ENCODE measurements at regions not wholly inside any gene's neighbourhood (a gene's known extent, or its start where the extent isn't known, plus 50 kb on each side); places are given as distances from the start of the nearest gene placed in this dataset.
"Not testable (repeated sequence)": the region's sequence is repeated elsewhere in the genome, so short reads cannot be mapped to it uniquely, and the experiment has no call there.

- TF ChIP-seq, protein P1, sequence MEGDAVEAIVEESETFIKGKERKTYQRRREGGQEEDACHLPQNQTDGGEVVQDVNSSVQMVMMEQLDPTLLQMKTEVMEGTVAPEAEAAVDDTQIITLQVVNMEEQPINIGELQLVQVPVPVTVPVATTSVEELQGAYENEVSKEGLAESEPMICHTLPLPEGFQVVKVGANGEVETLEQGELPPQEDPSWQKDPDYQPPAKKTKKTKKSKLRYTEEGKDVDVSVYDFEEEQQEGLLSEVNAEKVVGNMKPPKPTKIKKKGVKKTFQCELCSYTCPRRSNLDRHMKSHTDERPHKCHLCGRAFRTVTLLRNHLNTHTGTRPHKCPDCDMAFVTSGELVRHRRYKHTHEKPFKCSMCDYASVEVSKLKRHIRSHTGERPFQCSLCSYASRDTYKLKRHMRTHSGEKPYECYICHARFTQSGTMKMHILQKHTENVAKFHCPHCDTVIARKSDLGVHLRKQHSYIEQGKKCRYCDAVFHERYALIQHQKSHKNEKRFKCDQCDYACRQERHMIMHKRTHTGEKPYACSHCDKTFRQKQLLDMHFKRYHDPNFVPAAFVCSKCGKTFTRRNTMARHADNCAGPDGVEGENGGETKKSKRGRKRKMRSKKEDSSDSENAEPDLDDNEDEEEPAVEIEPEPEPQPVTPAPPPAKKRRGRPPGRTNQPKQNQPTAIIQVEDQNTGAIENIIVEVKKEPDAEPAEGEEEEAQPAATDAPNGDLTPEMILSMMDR (IDR thresholded peaks at IDR 0.05; ENCODE audit: insufficient read depth, low read depth, low read length), result no peak
- H3K36me3 ChIP-seq (ENCODE audit: control insufficient read depth, insufficient read depth, low read length), result no peaks in the 10 kb centered on the region
- H3K27me3 ChIP-seq (ENCODE audit: control insufficient read depth, insufficient read depth, low read length), result no peaks in the 10 kb centered on the region
- no peak overlapping the region for H3K4me3 ChIP-seq (ENCODE audit: low read depth, low read length)
- DNase-seq (ENCODE audit: low read depth), result no peak
- ChIA-PET POLR2A (no interaction called here), CTCF (interaction anchor here (0.9 to 1.4 kb wide), 2 partner anchors 30 to 31 kb away, joined by 3 to 4 read pairs; no protein-coding TSS in a partner anchor)
Measured at GRCh38 chr12:41993283-41993682, 151.4 kb downstream of the GXYLT1 start.

- ChIA-PET CTCF (interaction anchor here (1.4 kb wide), 2 partner anchors 29 to 1046 kb away, joined by 3 read pairs; no protein-coding TSS in a partner anchor), POLR2A (no interaction called here)
- Histone ChIP-seq H3K27me3 (ENCODE audit: control insufficient read depth, insufficient read depth, low read length) (no peaks in the 10 kb centered on the region), H3K36me3 (ENCODE audit: control insufficient read depth, insufficient read depth, low read length) (no peaks in the 10 kb centered on the region), H3K4me3 (ENCODE audit: low read depth, low read length) (no peak overlapping the region)
- TF ChIP-seq, protein P1 (IDR thresholded peaks at IDR 0.05; ENCODE audit: insufficient read depth, low read depth, low read length), result no peak
- no peak for DNase-seq (ENCODE audit: low read depth)
Measured at GRCh38 chr12:41992692-41993215, 151.9 kb downstream of the GXYLT1 start.

DNA sequence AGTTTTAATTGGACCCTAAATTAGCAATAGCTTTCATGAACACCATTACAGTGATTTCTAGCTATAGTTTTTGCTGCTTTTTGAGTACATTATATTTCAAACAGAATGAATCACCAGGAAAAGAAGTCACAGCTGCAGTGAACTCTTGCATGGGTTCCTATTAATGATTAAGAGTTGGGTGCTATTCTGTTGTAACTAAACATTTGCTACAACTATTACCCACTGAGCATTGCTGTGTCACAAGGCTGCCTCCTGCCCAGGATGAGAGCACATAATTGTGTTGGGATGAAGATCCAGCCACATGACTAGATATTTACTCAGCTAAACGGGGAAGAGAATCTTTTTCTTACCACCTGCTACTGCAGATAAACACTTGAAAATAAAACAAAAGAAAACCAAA is 152.7 kb downstream of the GXYLT1 start:
- Histone ChIP-seq H3K36me3 (ENCODE audit: control insufficient read depth, insufficient read depth, low read length) (no peaks in the 10 kb centered on the region), H3K27me3 (ENCODE audit: control insufficient read depth, insufficient read depth, low read length) (no peaks in the 10 kb centered on the region), H3K4me3 (ENCODE audit: low read depth, low read length) (no peak overlapping the region)
- ChIA-PET POLR2A (no interaction called here), CTCF (interaction anchor here (1.4 kb wide), 1 partner anchor 1046 kb away, joined by 3 read pairs; no protein-coding TSS in a partner anchor)
- DNase-seq (ENCODE audit: low read depth), result no peak
- TF ChIP-seq, protein P1 (IDR thresholded peaks at IDR 0.05; ENCODE audit: insufficient read depth, low read depth, low read length), result no peak

DNA sequence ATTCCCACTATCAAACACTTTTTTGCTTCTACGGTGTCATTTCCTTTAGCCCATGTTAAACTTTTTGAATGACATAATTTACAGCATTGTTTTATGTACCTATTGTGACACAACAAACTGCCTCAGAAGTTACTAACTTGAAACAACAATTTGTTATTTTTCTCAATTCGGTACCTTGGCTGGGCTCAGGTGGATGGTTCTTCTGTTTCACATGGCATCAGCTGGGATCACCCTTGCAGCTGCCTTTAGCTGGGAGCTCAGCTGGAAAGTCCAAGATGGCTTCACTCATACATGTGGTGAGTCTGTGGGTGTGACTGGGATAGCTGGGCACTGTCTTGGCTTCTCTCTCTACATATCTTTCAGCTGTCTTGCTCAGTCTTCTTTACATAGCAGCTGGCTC is 156.0 kb downstream of the GXYLT1 start:
- H3K36me3 ChIP-seq (ENCODE audit: control insufficient read depth, insufficient read depth, low read length), result no peaks in the 10 kb centered on the region
- CTCF ChIA-PET, result no interaction called here

GRCh38 chr12:41986513-41986912 is 158.2 kb downstream of the GXYLT1 start:
- DNase-seq (ENCODE audit: low read depth); H3K27me3 ChIP-seq (ENCODE audit: control insufficient read depth, insufficient read depth, low read length); H3K36me3 ChIP-seq (ENCODE audit: control insufficient read depth, insufficient read depth, low read length); POLR2A ChIA-PET; CTCF ChIA-PET; H3K4me3 ChIP-seq (ENCODE audit: low read depth, low read length): not testable (repeated sequence)

More for the DNA sequence above, 156.0 kb downstream of the GXYLT1 start:
- DNase-seq (ENCODE audit: low read depth), result no peak
- POLR2A ChIA-PET, result no interaction called here
- TF ChIP-seq, protein P1 (IDR thresholded peaks at IDR 0.05; ENCODE audit: insufficient read depth, low read depth, low read length), result no peak
- H3K4me3 ChIP-seq (ENCODE audit: low read depth, low read length), result no peak overlapping the region
- no peaks in the 10 kb centered on the region for H3K27me3 ChIP-seq (ENCODE audit: control insufficient read depth, insufficient read depth, low read length)

DNA sequence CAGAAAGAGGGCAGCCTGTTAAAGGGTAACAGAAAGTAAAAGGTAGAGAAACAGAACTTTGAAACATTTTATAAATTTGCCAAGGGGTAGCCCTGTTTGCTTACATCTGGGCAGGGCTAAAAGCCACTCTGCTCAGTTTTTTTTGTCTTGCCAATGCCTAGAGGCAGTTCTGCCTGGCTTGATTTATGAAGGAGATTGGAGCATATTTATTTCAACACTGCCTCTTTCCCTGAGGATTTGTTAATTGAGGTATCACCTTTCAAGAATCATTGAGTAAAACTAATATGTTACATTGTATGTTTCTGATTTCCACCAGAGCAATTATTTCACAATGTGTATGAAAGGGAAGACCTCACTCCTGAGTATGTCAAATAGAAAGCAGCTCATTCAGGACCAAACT is 160.8 kb downstream of the GXYLT1 start:
- POLR2A ChIA-PET, result no interaction called here
- Histone ChIP-seq H3K36me3 (ENCODE audit: control insufficient read depth, insufficient read depth, low read length) (no peaks in the 10 kb centered on the region), H3K27me3 (ENCODE audit: control insufficient read depth, insufficient read depth, low read length) (no peaks in the 10 kb centered on the region), H3K4me3 (ENCODE audit: low read depth, low read length) (no peak overlapping the region)
- CTCF ChIA-PET, result interaction anchor here (0.7 kb wide), 1 partner anchor 491 kb away, joined by 3 read pairs; no protein-coding TSS in a partner anchor
- TF ChIP-seq, protein P1 (IDR thresholded peaks at IDR 0.05; ENCODE audit: insufficient read depth, low read depth, low read length), result no peak
- no peak for DNase-seq (ENCODE audit: low read depth)
